ENCODE measurements at regions not wholly inside any gene's neighbourhood (a gene's known extent, or its start where the extent isn't known, plus 50 kb on each side); places are given as distances from the start of the nearest gene placed in this dataset.
"Not testable (repeated sequence)": the region's sequence is repeated elsewhere in the genome, so short reads cannot be mapped to it uniquely, and the experiment has no call there.

DNA sequence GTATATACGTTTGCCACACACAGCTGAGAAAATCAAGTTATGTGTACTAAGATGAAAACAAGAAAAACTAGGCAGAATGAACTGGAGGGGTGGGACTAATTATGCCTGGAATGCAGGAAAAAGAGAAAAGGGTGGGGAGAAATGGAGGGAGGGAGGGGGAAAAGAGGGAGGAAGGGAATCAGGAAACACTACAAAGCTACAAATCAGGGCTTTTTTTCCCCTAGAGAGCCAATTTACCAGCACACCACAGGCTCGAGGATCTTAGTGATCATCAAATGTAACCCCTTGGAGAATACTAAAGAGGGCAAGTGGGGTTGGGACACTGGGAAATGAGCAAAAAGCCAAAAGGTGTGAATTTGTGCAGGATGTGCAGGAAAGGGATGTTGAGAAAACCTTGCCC, 451.9 kb downstream of the SMARCA1 start:
- DNase-seq, result no peak

DNA sequence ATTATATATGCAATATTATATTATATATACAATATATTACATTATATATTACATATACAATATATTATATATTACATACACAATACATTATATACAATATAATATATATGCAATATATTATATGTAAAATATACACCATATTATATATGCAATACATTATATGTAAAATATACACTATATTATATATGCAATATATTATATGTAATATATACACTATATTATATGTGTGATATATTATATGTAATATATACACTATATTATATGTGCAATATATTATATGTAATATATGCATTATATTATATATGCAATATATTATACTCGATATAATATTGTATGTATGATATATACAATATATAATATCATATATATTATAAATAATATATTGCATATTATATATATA, 457.4 kb downstream of the SMARCA1 start:
- DNase-seq, result no peak

DNA sequence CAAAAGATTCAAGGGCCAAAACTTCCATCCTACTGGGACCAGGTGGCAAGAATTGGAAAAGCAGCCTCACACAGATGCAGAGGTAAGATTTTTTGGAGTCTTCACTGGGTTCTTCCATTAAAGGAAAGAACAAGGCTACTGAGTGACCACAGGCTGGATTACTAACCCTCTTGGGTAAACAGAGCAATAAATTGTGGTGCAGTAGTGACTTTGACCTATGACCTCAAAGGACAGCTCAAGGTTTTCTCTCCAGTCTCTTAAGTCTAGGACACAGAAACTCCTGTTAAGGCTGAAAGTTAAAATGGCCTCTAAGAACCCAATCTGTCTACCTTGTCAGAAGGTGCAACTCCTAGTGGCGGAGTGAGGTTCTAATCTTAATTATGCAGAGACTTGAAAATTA, 464.9 kb downstream of the SMARCA1 start:
- DNase-seq, result no peak

GRCh38 chrX:129043138-129043537, 480.2 kb downstream of the SMARCA1 start:
- DNase-seq, result no peak

- DNase-seq, result no peak
Measured at GRCh38 chrX:129041319-129041718, 482.0 kb downstream of the SMARCA1 start.

- no peak for DNase-seq
Measured at GRCh38 chrX:129040124-129040523, 483.2 kb downstream of the SMARCA1 start.

DNA sequence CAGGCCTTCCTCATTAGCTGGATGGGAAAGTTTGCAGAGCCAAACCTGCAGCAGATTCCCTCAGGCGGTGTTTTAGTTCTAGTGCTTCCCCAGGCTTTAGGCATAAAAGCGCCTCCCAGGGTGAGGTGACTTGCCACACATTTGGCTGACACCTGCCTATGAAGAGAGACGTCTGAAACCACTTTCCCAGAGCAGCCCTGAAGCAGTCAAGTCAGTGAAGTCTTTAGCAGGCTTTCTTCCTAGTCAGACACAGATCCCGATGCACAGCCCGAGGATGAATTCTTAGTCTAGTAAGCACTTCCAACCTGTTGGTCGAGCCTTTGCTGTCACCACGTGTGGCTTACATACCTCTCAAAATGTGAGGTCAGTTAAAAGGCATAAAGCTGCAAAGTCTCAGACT, 484.1 kb downstream of the SMARCA1 start:
- no peak for DNase-seq

DNA sequence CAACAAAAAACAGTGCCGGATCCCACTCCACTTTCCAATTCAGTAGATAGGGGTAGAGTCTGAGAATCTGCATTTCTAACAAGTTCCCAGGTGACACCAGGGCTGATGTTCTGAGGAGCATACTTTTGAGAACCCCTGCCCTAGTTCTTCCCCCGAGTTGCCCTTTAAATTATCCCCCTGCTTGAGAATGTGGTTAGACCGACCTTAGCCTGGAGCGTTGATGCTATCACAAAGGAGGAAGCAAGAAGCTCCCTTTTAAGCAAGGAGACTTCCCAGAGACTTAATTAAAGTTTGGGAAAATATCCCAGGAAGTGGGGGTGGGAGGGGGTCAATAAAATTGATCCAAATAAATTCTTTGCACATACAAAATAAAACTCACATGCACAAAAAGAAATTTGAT, 485.9 kb downstream of the SMARCA1 start:
- DNase-seq, result no peak

- DNase-seq, result no peak
Measured at GRCh38 chrX:129035180-129035579, 488.1 kb downstream of the SMARCA1 start.

- no peak for DNase-seq
Measured at GRCh38 chrX:129034196-129034595, 489.1 kb downstream of the SMARCA1 start.

- DNase-seq, result no peak
Measured at GRCh38 chrX:129026202-129026601, 497.1 kb downstream of the SMARCA1 start.

GRCh38 chrX:129025376-129025775, 497.9 kb downstream of the SMARCA1 start:
- DNase-seq, result no peak

- DNase-seq, result no peak
Measured at GRCh38 chrX:129019412-129019811, 503.9 kb downstream of the SMARCA1 start.

- DNase-seq, result no peak
Measured at GRCh38 chrX:129015381-129015780, 507.9 kb downstream of the SMARCA1 start.

GRCh38 chrX:129013574-129013973, 509.7 kb downstream of the SMARCA1 start:
- DNase-seq, result no peak

DNA sequence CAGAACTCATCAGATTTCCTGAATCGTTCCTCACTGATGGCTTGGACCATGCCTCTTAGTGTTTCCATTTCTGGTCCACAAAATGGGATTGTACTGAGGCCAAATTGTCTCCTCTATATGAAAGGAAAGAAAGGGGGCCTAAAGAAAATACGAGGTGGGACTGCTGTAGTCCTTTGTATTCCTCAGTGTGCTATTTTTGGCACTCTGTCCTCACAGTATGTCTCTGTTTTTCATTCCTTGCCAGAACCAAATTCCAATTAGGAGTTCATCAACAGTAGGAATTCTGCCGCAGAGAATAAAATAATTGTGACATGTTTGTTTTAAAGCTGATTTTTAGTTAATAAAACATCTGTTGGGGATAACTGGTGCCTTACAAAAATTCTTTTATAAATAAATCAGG, 515.7 kb downstream of the SMARCA1 start:
- DNase-seq, result no peak

GRCh38 chrX:129006491-129006890, 516.8 kb downstream of the SMARCA1 start:
- DNase-seq, result no peak

GRCh38 chrX:129000797-129001196, 522.5 kb downstream of the SMARCA1 start:
- no peak for DNase-seq

DNA sequence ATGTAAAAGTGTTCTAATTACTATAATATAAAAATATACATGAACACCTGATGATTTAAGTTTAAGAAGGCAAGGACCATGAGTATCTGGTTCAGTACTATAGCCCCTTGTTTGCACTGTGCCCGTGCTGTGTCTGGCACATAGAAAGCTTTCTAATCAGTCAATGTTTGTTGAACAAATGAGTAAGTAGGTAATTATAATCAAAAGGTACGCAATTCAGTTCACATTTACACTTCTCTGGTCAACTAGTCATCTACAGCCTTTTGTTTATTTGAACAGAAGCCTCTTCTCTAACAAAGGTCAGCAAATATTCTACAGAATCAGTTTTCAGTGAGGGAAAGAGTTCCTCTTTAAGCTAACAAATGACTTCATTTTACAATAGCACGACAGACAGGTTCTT, 523.3 kb downstream of the SMARCA1 start:
- no peak for DNase-seq

GRCh38 chrX:128992107-128992971, 531.0 kb downstream of the SMARCA1 start:
- no peak for DNase-seq

DNA sequence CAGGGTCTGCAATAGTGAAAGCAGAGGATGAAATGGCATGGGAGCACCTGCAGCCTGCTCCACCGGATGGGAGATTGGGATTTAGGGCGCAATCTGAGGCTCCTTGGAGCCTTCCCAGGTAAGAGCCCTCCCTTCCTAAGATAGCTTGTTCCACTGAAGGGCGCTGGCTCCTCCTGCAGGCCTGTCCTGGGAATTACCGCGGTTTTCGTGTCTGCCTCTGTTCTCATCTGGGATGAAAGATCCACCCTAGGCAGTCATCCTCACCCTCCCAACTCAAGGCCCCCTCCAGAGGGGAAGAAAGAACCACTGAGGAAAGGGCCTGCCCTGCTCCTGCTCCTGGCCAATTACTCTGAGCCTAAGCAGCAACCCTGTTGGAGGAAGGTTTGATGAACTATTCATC, 547.5 kb downstream of the SMARCA1 start:
- DNase-seq, result no peak

DNA sequence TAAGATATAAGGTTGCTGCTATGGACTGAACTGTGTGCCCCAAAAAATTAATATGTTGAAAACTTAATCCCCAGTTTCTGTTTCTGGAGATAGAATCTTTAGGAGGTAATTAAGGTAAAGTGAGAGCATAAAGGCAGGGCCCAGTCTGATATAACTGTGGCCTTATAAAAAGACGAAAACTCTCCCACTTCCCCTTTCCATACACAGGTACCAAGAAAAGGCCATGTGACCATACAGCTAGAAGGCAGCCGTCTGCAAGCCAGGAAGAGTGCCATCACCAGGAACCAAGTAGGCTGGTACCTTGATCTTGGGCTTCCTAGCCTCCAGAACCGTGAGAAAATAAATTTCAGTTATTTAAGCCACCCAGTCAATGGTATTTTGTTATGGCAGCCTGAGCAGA, 550.3 kb downstream of the SMARCA1 start:
- no peak for DNase-seq

DNA sequence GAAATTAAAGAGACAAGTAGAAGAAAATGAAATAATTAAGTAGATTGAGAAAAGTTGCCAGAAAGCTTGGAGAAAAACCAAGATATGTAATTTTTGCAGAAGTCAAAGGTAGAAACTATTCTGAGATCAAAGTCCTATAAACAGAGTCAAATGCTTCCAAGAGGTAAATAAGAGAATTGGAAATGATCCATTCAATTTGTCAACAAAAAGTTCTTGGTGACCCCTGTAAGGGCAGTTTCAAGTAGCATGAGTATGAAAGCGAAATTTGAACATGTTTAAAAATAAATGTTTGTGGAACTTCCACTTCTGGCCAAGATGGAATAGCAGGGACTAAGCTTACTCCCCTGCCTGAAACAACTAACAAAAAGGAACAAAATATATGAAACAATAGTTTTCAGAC, 562.0 kb downstream of the SMARCA1 start:
- no peak for DNase-seq

DNA sequence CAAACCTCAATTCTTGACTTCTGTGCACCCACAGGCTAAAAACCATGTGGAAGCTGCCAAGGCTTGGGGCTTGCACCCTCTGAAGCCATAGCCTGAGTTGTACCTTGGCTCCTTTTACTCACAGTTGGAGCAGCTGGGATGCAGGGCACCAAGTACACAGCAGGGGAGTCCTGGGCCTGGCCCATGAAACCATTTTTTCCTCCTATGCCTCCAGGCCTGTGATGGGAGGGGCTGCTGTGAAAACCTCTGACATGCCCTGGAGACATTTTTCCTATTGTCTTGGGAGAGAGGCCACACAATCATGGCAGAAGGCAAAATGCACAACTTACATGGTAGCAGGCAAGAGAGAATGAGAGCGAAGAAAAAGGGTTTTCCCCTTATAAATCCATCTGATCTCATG, 568.6 kb downstream of the SMARCA1 start:
- DNase-seq, result not testable (repeated sequence)

GRCh38 chrX:128931071-128931470, 592.2 kb downstream of the SMARCA1 start:
- DNase-seq, result no peak
